ENCODE measurements at regions not wholly inside any gene's neighbourhood (a gene's known extent, or its start where the extent isn't known, plus 50 kb on each side); places are given as distances from the start of the nearest gene placed in this dataset.

DNA sequence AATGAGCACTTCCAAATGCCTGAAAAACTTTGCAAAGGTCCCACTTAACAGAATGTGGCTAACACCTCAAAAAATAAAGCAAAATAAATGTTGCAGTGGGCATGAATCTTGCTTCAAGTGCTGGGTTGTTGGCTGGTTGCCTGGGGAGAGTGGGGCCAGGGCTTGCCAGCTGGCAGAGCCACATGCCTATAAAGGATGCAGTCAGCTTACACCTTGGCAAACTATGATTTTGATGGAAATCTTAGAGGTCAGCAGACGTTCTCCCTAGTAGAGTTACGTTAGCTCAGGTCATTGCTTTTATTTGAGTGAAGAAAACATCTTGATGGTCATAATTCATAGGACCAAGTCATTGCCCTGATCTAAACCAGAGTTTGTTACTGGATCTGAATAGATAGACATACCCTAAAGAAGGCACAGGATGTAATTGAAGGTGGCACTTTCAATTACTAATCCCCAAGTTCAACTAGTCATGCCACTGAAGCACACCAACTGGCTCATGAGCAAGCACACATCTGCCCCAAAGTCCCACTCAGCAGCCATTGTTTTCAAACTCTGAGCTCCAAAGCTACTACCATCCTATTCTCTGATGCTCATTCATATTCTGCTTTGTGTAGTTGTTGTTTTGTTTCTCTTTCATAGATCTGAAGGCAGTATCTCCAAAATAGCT lies 51.2 kb upstream of the ZSWIM6 start (continued):
- no peak for TF ChIP-seq ZNF318 (CRISPR knock-in tag; IDR thresholded peaks at IDR 0.05)
- TF ChIP-seq PHF8 (CRISPR knock-in tag; IDR thresholded peaks at IDR 0.05) = no peak
- TF ChIP-seq AHDC1 (CRISPR knock-in tag; IDR thresholded peaks at IDR 0.05; ENCODE audit: borderline replicate concordance) = no peak
- no peak for TF ChIP-seq ARNT (IDR thresholded peaks at IDR 0.05)
